Mammary epithelial cell (primary cell): ENCODE measurements at regions not wholly inside any gene's neighbourhood (a gene's known extent, or its start where the extent isn't known, plus 50 kb on each side); places are given as distances from the start of the nearest gene placed in this dataset.

Source experiments
- CTCF ChIP-seq, 2 donors: IDR thresholded peaks in 1 of 2; conservative IDR thresholded peaks in 1 of 2; 2 replicates each; pipeline ENCODE4 v1.5.1; 2011 to 2012; ENCODE audit warnings: inconsistent platforms in 2 of 2, low read length in 2 of 2, mild to moderate bottlenecking in 2 of 2, control low read depth in 1 of 2, low read depth in 1 of 2; ENCODE audit not compliant: insufficient read depth in 1 of 2; ENCODE audit errors: extremely low read depth in 1 of 2
- EZH2 ChIP-seq: IDR thresholded peaks from 2 replicates; pipeline ENCODE4 v1.6.1; 2012; ENCODE audit warnings: low read length, inconsistent platforms, borderline replicate concordance

- TF ChIP-seq CTCF (conservative IDR thresholded peaks at IDR 0.05 in 1 of 2, IDR thresholded peaks at IDR 0.05 in 1 of 2; ENCODE audit: extremely low read depth in 1 of 2, insufficient read depth in 1 of 2, low read depth in 1 of 2, low read length in 2 of 2) (no peak), EZH2 (no peak)
These were observed 412.9 kb upstream of the DDX18 start for GRCh38 chr2:117401582-117401981.
